PC-3 (cell line): ENCODE measurements at regions not wholly inside any gene's neighbourhood (a gene's known extent, or its start where the extent isn't known, plus 50 kb on each side); places are given as distances from the start of the nearest gene placed in this dataset.

Experiments
- ATAC-seq: fragments of 200-7000 bp; cut with Tn5 transposase; 2 replicates; pipeline ENCODE4 v1.9.1; 2020; ENCODE audit warnings: mild to moderate bottlenecking, moderate library complexity
- BruUV-seq: library from RNA; stranded (reverse); fragments of 400-500 nt; replicated peaks from 2 replicates; lab custom pipeline; 2021; lab: Mats Ljungman, UMichigan
- CTCF ChIA-PET: fragments of 300-600 bp; sonication (Branson Sonifier 250); formaldehyde crosslinking; loops from one replicate; lab custom pipeline; 2022; ENCODE audit warnings: antibody characterized with exemption; lab: Charles Lee
- POLR2A ChIA-PET: fragments of 300-600 bp; sonication (Branson Sonifier 250); formaldehyde crosslinking; loops from one replicate; lab custom pipeline; 2022; ENCODE audit warnings: antibody characterized with exemption; ENCODE audit not compliant: unreplicated experiment; lab: Charles Lee
- DNase-seq: peaks from one replicate; pipeline ENCODE4 v3.0.0-alpha.2; 2015
- H2AFZ ChIP-seq: fragments of 300-600 bp; sonication (generic); 2 replicates; pipeline ENCODE4 v1.6.0; 2016; ENCODE audit warnings: antibody characterized with exemption, low read length
- H3F3A ChIP-seq: fragments of 300-600 bp; sonication (generic); one replicate; pipeline ENCODE4 v1.6.0; 2017; ENCODE audit warnings: antibody characterized with exemption, low read length, control low read depth, mild to moderate bottlenecking; ENCODE audit not compliant: unreplicated experiment
- H3K27ac ChIP-seq: fragments of 300-600 bp; sonication (generic); 2 replicates; pipeline ENCODE4 v1.5.1; 2016; ENCODE audit warnings: mild to moderate bottlenecking, low read length
- H3K27me3 ChIP-seq: fragments of 300-600 bp; sonication (generic); 2 replicates; pipeline ENCODE4 v1.6.1; 2016; ENCODE audit warnings: low read length, mixed read lengths
- H3K36me3 ChIP-seq: fragments of 300-600 bp; sonication (generic); 2 replicates; pipeline ENCODE4 v1.6.1; 2016; ENCODE audit warnings: low read depth, mixed run types, low read length, mixed read lengths
- H3K4me1 ChIP-seq: fragments of 300-600 bp; sonication (generic); 2 replicates; pipeline ENCODE4 v1.5.1; 2016; ENCODE audit warnings: low read length; ENCODE audit not compliant: insufficient read depth
- H3K4me2 ChIP-seq: fragments of 300-600 bp; sonication (generic); 2 replicates; pipeline ENCODE4 v1.6.0; 2016; ENCODE audit warnings: low read length
- H3K4me3 ChIP-seq: fragments of 300-600 bp; sonication (generic); 2 replicates; pipeline ENCODE4 v1.5.1; 2016; ENCODE audit warnings: mild to moderate bottlenecking, low read length, mixed read lengths
- H3K79me2 ChIP-seq: fragments of 300-600 bp; sonication (generic); 2 replicates; pipeline ENCODE4 v1.6.1; 2017; ENCODE audit warnings: low read length, mixed read lengths
- H3K9ac ChIP-seq: fragments of 300-600 bp; sonication (generic); 2 replicates; pipeline ENCODE4 v1.6.0; 2016; ENCODE audit warnings: mild to moderate bottlenecking, low read length
- H3K9me2 ChIP-seq: fragments of 300-600 bp; sonication (generic); replicated peaks from 2 replicates; pipeline ENCODE4 v1.6.1; 2016; ENCODE audit warnings: mixed run types, low read length, mixed read lengths
- H3K9me3 ChIP-seq: fragments of 300-600 bp; sonication (generic); 2 replicates; pipeline ENCODE4 v1.6.1; 2016; ENCODE audit warnings: low read length, mixed read lengths
- H4K20me1 ChIP-seq: fragments of 300-600 bp; sonication (generic); 2 replicates; pipeline ENCODE4 v1.6.1; 2016; ENCODE audit warnings: low read length, mixed read lengths
- CTCF ChIP-seq: fragments of 300-600 bp; sonication (generic); conservative IDR thresholded peaks from 2 replicates; pipeline ENCODE4 v1.5.1; 2017; ENCODE audit warnings: antibody characterized with exemption, low read depth, mild to moderate bottlenecking, low read length
- EZH2 ChIP-seq: fragments of 300-600 bp; sonication (generic); IDR thresholded peaks from one replicate; pipeline ENCODE4 v1.6.1; 2017; ENCODE audit warnings: antibody characterized with exemption, mild to moderate bottlenecking, low read length; ENCODE audit not compliant: unreplicated experiment
- EZH2phosphoT487 ChIP-seq: fragments of 300-600 bp; sonication (generic); IDR thresholded peaks from 2 replicates; pipeline ENCODE4 v1.6.1; 2018; ENCODE audit warnings: mild to moderate bottlenecking, antibody characterized with exemption, low read length, borderline replicate concordance
- intact Hi-C: fragments of 100-400 bp; cut with micrococcal nuclease; formaldehyde crosslinking; loops from 2 replicates; pipeline ENCODE4 v1.9.0; 2023

- Histone ChIP-seq H4K20me1 (no peaks in the 10 kb centered on the region), H3K9me2 (no peaks in the 10 kb centered on the region), H3K36me3 (no peaks in the 10 kb centered on the region), H3K27ac (no peak overlapping the region), H3K4me2 (no peak overlapping the region), H2AFZ (no peak overlapping the region), H3F3A (no peaks in the 10 kb centered on the region), H3K4me1 (peaks cover under 1% of the 10 kb centered on the region; the same call in 1 of the 2 replicates), H3K9ac (no peak overlapping the region), H3K9me3 (no peaks in the 10 kb centered on the region), H3K79me2 (no peaks in the 10 kb centered on the region), H3K27me3 (no peaks in the 10 kb centered on the region), H3K4me3 (no peak overlapping the region)
- DNase-seq, result no peak
- TF ChIP-seq EZH2 (no peak), CTCF (no peak), EZH2phosphoT487 (no peak)
- ChIA-PET POLR2A (no interaction called here), CTCF (no interaction called here)
- no peak for ATAC-seq
- intact Hi-C loops, result no loop called here
- no TSS peak for BruUV-seq
Measured at GRCh38 chr11:10641912-10642697, 51.5 kb downstream of the IRAG1 start.

- no peak for ATAC-seq
- no peak overlapping the region for H3K27ac ChIP-seq
- intact Hi-C loops, result no loop called here
Measured at GRCh38 chr11:10641177-10641911, 52.2 kb downstream of the IRAG1 start.

GRCh38 chr11:10640308-10640707 is 53.2 kb downstream of the IRAG1 start:
- H2AFZ ChIP-seq, result no peak overlapping the region
- no peaks in the 10 kb centered on the region for H3K4me1 ChIP-seq
- no peaks in the 10 kb centered on the region for H3K9me2 ChIP-seq
- no peak overlapping the region for H3K9ac ChIP-seq
- POLR2A ChIA-PET, result no interaction called here
- DNase-seq (no peak), ATAC-seq (no peak)
- H3K4me2 ChIP-seq, result no peak overlapping the region
- no TSS peak for BruUV-seq
- H4K20me1 ChIP-seq, result no peaks in the 10 kb centered on the region
- no peak overlapping the region for H3K27ac ChIP-seq
- TF ChIP-seq EZH2, result no peak
- intact Hi-C loops, result no loop called here
- no peaks in the 10 kb centered on the region for H3F3A ChIP-seq
- H3K9me3 ChIP-seq, result no peaks in the 10 kb centered on the region
- no peak overlapping the region for H3K4me3 ChIP-seq
- H3K36me3 ChIP-seq, result no peaks in the 10 kb centered on the region
- no peaks in the 10 kb centered on the region for H3K27me3 ChIP-seq
- CTCF ChIA-PET, result no interaction called here
- H3K79me2 ChIP-seq, result no peaks in the 10 kb centered on the region

More at GRCh38 chr11:10641177-10641911, 52.2 kb downstream of the IRAG1 start:
- DNase-seq, result no peak
- no peaks in the 10 kb centered on the region for H4K20me1 ChIP-seq
- no peak overlapping the region for H3K4me3 ChIP-seq
- H3K4me1 ChIP-seq, result no peaks in the 10 kb centered on the region
- ChIA-PET CTCF (no interaction called here), POLR2A (no interaction called here)
- H3K9me2 ChIP-seq, result no peaks in the 10 kb centered on the region
- H3K27me3 ChIP-seq, result no peaks in the 10 kb centered on the region
- H3F3A ChIP-seq, result no peaks in the 10 kb centered on the region
- H2AFZ ChIP-seq, result no peak overlapping the region
- H3K79me2 ChIP-seq, result no peaks in the 10 kb centered on the region
- no peaks in the 10 kb centered on the region for H3K36me3 ChIP-seq
- no peak overlapping the region for H3K4me2 ChIP-seq
- no peak for TF ChIP-seq EZH2phosphoT487
- H3K9me3 ChIP-seq, result no peaks in the 10 kb centered on the region
- no TSS peak for BruUV-seq
- H3K9ac ChIP-seq, result no peak overlapping the region
